Hematopoietic multipotent progenitor cell treated with erythropoietin and hydrocortisone succinate and interleukin-3 and kit ligand, for 6 days (in vitro differentiated cells): ENCODE measurements at regions not wholly inside any gene's neighbourhood (a gene's known extent, or its start where the extent isn't known, plus 50 kb on each side); places are given as distances from the start of the nearest gene placed in this dataset.
"Not testable (repeated sequence)": the region's sequence is repeated elsewhere in the genome, so short reads cannot be mapped to it uniquely, and the experiment has no call there.

Source experiments
- DNase-seq: peaks from one replicate; pipeline ENCODE4 v3.0.0-alpha.2; 2015

GRCh38 chr7:142435606-142436005, 177.7 kb upstream of the PRSS58 start:
- DNase-seq: not testable (repeated sequence)

- DNase-seq: no peak
These were observed 176.9 kb upstream of the PRSS58 start for GRCh38 chr7:142434666-142435167.

DNA sequence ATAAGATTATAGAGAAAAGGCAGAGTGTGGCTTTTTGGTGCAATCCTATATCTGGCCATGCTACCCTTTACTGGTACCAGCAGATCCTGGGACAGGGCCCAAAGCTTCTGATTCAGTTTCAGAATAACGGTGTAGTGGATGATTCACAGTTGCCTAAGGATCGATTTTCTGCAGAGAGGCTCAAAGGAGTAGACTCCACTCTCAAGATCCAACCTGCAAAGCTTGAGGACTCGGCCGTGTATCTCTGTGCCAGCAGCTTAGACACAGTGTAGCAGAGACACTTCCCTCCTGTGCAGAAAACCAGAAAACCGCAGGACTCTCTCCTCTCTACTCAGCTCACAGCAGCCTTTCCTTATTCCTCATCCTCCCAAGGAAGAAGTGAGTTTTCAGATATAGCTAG, 176.3 kb upstream of the PRSS58 start:
- DNase-seq: not testable (repeated sequence)

DNA sequence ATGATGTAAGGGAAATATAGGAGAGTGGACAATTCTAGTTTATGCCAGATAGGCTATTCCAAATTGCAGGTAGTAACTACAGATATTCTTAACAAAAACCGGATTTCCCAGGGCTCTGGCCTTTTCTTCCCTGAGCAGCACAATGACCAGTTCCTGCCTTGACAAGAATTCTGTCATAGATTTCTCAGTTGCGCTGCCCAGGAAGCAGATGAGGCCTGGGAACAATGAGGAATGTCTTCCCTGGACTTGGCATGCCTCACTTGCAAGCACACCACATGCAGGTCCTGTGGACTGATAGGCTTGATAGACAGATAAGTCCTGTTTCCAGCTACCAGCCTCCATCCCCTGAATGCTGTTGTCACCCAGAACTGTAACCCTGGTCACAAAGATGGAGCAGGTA, 174.5 kb upstream of the PRSS58 start:
- DNase-seq: no peak

DNA sequence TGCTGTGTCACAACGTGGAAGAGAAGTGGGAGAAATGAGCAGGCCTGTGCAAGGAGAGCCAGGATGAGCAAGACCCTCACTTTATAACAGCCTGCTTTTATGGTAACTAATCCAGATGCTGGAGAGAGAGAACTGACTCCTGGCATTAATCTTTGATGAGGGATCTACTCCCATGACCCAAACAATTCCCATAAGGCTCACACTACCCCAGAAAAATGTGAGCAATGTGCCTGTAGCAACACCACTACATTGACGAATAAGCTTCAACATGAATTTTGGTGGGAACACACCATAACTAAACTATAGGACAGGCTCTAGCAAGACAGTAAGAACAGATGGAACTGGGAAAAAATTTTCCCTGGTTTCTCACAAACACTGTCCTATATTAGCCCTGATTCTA, 173.6 kb upstream of the PRSS58 start:
- no peak for DNase-seq

GRCh38 chr7:142428094-142428493, 170.2 kb upstream of the PRSS58 start:
- DNase-seq: no peak

- DNase-seq: no peak
These were observed 167.4 kb upstream of the PRSS58 start for GRCh38 chr7:142425281-142425680.

- no peak for DNase-seq
These were observed 164.8 kb upstream of the PRSS58 start for GRCh38 chr7:142422621-142423020.

DNA sequence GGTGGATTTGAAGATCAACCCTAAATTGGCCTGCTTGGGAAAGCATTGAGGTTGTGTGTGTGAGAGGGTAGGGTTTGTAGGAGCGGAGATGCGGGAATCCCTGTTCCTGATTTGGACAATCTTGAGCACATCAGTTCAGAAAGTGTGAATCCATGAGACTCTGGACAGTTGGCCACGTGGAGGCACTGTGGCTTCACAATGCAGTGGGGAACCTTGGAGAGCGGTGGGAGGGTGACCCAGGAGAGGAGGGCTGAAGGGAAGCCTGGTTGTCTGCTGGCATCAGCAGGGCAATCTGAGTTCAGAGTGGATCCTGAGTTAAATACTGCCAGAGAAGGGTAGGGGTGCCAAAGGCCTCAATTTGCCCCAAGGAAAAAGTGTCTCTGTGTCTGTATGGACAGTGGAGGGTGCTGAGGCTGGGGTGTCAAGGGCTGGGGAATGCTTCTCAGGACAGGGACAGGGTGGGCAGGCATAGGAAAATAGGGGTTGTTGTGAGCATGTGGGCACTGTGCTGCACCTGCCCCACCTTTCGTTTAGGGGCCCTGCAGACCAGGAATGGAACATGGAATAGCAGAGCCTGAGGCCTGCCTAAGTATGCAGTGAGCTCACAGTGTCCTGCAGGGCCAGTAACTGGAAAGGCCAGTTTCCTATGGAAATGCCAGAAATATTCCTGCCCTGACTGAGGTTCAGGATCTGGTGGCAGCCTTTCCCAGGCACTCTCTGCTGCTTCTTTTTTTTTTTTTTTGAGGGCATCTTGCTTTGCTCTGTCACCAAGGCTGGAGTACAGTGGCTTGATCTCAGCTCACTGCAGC, 162.9 kb upstream of the PRSS58 start:
- DNase-seq: peak; percentile 69

- DNase-seq: peak; percentile 46
These were observed 160.5 kb upstream of the PRSS58 start for GRCh38 chr7:142418326-142418725.

DNA sequence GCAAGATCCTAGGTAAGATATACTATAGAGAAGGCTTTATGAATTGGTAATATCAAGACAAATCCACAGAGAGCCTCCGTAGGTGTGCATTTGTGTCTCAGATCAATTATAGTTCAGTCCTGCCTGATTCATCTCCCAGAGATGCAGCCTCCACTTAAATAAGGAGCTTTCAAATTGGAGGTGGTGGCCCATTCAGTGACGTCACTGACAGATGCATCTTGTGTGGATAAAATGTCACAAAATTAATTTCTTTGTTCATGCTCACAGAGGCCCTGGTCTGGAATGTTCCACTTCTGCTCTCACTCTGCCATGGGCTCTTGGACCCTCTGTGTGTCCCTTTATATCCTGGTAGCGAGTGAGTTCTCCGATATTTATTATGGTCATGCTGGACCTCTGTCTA, 157.1 kb upstream of the PRSS58 start:
- DNase-seq: no peak

GRCh38 chr7:142414135-142414534, 156.3 kb upstream of the PRSS58 start:
- DNase-seq: no peak

GRCh38 chr7:142413280-142414000, 155.6 kb upstream of the PRSS58 start:
- DNase-seq: no peak

DNA sequence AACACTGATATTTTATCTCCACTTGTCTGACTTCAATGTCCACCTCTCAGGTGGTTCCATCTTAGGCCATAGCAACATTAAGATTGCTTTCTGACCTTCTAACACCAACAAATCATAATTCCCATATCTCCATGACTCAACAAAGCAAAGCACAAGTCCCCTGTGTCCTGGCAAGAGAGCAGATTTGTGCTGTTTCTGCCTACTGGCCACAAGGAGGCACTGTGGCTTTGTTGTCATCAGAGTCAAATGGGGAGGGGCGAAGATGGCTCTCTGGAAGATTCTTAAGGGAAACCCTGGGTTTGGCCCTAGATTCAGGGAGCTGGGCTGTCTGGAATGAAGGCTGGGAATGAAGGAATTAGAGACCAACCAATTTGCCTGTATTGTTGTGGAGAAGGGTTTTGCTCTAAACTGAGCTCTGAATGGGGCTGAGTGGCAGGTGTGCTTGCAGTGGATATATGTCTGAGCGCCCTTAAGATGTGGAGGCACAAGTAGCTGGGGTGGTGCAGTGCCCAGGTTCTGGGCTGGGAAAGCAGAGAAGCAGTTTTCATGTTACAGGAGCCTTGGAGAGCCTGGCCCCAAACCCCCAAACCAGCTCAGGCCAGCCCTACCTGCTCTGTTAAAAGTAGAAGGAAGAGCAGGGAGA, 154.8 kb upstream of the PRSS58 start:
- DNase-seq: peak; percentile 85

DNA sequence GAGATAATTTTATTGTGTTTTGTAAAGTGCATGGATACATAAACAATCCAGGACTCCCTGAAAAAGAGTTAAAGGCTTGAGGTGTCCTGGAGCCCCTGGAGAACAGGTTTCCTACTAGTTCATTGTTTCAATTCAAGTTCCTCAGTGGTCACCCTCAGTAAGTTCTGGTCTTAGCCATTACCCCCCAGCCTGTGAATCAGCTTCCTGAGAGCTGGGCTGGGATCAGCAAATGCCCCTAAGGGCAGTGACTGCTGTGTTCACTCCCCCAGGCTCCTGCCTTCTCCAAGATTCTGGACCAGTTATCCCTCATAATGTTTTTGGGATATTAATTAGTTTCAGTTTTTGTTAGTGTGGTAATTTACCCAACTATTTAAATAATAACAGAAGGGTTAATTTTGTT, 151.6 kb upstream of the PRSS58 start:
- no peak for DNase-seq

- DNase-seq: no peak
These were observed 150.9 kb upstream of the PRSS58 start for GRCh38 chr7:142408794-142409193.

DNA sequence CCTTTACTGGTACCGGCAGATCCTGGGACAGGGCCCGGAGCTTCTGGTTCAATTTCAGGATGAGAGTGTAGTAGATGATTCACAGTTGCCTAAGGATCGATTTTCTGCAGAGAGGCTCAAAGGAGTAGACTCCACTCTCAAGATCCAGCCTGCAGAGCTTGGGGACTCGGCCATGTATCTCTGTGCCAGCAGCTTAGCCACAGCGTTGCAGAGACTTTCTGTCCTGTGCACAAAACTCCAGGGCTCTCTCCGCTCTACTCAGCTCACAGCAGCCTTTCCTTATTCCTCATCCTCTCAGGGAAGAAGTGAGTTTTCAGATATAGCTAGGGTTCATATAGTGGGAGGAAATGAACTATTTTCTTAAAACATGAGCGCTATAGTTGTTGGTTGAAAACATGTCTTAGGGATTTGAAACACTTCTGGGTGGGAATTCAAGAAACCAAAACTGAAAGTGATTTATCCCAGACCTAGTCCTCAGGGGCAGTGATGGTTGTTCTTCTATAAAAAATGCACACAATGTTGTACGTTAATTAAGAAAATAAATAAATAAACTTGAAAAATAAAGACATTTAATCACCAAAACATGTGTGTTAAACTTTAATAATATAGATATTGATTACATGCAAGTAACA, 150.2 kb upstream of the PRSS58 start:
- DNase-seq: no peak

DNA sequence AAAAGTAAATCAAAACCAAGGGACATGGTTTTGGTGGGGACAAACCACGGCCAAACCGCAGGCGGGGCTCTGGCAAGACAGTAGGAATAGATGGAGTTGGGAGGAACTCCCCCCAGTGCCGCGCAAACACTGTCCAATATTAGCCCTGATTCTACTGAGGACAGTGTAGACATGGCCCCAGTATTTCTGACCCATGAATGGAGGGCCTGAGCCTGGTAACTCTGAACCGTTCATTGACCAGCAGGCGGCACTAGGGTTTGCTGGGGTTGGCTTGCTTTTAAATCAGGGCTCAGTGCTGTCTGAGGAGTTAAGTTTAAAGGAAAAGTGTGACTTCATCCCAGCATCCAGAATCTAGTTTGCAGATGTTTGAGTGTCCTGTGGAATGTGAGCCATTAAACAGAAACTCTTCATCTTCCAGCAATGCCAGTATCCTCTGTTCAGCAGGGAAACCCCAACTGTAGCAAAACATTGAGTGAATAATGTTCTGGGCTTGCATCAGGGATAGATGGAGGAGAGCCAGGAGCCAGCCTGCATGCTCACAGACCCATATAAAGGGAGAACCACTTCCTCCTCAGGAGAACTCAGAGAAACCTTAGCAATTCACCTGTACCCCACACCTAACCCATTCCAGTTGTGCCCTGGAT, 147.4 kb upstream of the PRSS58 start:
- DNase-seq: no peak

DNA sequence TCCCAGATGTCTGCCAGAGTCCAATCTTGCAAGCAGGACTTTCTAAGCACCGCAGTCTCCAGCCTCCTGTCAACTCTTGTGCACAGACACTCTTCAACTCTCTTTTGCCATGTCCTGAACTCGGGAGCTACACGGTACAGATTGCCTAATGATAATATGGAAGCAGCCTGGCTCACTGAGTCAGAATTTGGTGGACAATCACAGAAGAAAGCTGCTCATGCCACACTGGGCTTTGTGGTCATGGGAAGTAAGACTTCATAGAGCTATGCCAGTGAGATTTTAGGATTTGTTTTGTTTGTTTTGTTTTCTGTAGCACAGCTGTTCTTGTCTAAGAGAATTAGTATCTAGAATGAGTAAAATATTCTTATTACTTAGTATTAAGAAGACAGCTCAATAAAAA, 144.1 kb upstream of the PRSS58 start:
- DNase-seq: no peak

- no peak for DNase-seq
These were observed 142.2 kb upstream of the PRSS58 start for GRCh38 chr7:142400042-142400533.

DNA sequence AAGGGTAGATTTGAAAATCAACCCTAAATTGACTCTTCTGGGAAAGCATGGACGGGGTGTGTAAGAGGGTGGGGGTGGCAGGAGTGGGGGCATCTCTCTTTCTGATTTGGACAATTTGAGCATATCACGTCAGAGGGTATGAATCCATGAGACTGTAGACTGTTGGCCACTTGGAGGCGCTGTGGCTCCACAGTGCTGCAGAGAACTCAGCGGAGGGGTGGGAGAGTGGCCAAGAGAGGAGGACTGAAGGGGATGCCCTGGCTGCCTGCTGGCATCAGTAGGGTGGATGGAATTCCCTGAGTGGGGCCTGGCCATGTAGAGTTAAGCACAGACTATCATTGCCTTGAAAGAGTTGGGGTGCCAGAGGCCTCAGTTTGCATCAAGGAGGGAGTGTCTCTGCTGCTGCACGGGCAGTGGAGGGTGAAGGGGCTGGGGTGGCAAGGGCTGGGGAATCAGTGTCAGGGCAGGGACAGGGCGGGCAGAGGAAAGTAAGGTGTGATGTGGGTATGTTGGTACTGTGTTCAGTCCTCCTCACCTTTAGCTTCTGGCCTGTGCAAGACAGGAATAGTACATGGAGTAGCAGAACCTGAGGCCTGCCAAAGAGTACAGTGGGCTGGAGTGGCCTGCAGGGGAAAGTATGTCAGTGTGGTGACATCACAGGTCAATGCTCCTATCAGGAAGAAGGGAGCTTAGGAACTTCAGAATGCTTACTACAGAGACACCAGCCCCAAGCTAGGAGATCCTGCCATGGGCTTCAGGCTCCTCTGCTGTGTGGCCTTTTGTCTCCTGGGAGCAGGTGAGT, 133.5 kb upstream of the PRSS58 start:
- DNase-seq: peak; percentile 72

- peak; percentile 29 for DNase-seq
These were observed 131.7 kb upstream of the PRSS58 start for GRCh38 chr7:142389544-142389943.
